ENCODE measurements at regions not wholly inside any gene's neighbourhood (a gene's known extent, or its start where the extent isn't known, plus 50 kb on each side); places are given as distances from the start of the nearest gene placed in this dataset.

- no peak overlapping the region for H3K4me3 ChIP-seq (ENCODE audit: insufficient read depth, low read length, poor library complexity, severe bottlenecking)
- H4K20me1 ChIP-seq (ENCODE audit: low read depth, low read length), result no peaks in the 10 kb centered on the region
- no peak overlapping the region for H3K4me2 ChIP-seq (ENCODE audit: low read depth, low read length, poor library complexity, severe bottlenecking)
- H3K27me3 ChIP-seq (ENCODE audit: low read length), result no peaks in the 10 kb centered on the region
- H3K79me2 ChIP-seq (ENCODE audit: insufficient read depth, low read length), result no peaks in the 10 kb centered on the region
- no peak overlapping the region for H3K9ac ChIP-seq (ENCODE audit: low read length)
- no peaks in the 10 kb centered on the region for H3K36me3 ChIP-seq (ENCODE audit: low read length)
- TF ChIP-seq EZH2phosphoT487 (conservative IDR thresholded peaks at IDR 0.05; ENCODE audit: low read length) (no peak), CTCF (IDR thresholded peaks at IDR 0.05; ENCODE audit: insufficient read depth, low read length, poor library complexity, severe bottlenecking) (no peak)
- H3F3A ChIP-seq (ENCODE audit: insufficient read depth), result no peaks in the 10 kb centered on the region
- H3K9me2 ChIP-seq (replicated peaks; ENCODE audit: insufficient read depth, low read length), result no peaks in the 10 kb centered on the region
- H3K9me3 ChIP-seq (ENCODE audit: insufficient read depth, low read length), result no peaks in the 10 kb centered on the region
- no peak overlapping the region for H3K27ac ChIP-seq (ENCODE audit: low read depth, low read length)
- no peak overlapping the region for H2AFZ ChIP-seq (ENCODE audit: low read depth, low read length, severe bottlenecking)
Observed at GRCh38 chr6:164216839-164217238, 802.3 kb downstream of the QKI start.

GRCh38 chr6:164216368-164216767, 801.9 kb downstream of the QKI start:
- H3K4me3 ChIP-seq (ENCODE audit: insufficient read depth, low read length, poor library complexity, severe bottlenecking), result no peak overlapping the region
- no peaks in the 10 kb centered on the region for H3K36me3 ChIP-seq (ENCODE audit: low read length)
- H3K9me3 ChIP-seq (ENCODE audit: insufficient read depth, low read length), result no peaks in the 10 kb centered on the region
- H3F3A ChIP-seq (ENCODE audit: insufficient read depth), result no peaks in the 10 kb centered on the region
- no peak overlapping the region for H2AFZ ChIP-seq (ENCODE audit: low read depth, low read length, severe bottlenecking)
- no peak overlapping the region for H3K9ac ChIP-seq (ENCODE audit: low read length)
- H3K27me3 ChIP-seq (ENCODE audit: low read length), result no peaks in the 10 kb centered on the region
- H3K4me2 ChIP-seq (ENCODE audit: low read depth, low read length, poor library complexity, severe bottlenecking), result no peak overlapping the region
- no peaks in the 10 kb centered on the region for H3K79me2 ChIP-seq (ENCODE audit: insufficient read depth, low read length)
- TF ChIP-seq CTCF (IDR thresholded peaks at IDR 0.05; ENCODE audit: insufficient read depth, low read length, poor library complexity, severe bottlenecking) (no peak), EZH2phosphoT487 (conservative IDR thresholded peaks at IDR 0.05; ENCODE audit: low read length) (no peak)
- H4K20me1 ChIP-seq (ENCODE audit: low read depth, low read length), result no peaks in the 10 kb centered on the region
- H3K9me2 ChIP-seq (replicated peaks; ENCODE audit: insufficient read depth, low read length), result no peaks in the 10 kb centered on the region
- no peak overlapping the region for H3K27ac ChIP-seq (ENCODE audit: low read depth, low read length)

- no peaks in the 10 kb centered on the region for H3K9me3 ChIP-seq (ENCODE audit: insufficient read depth, low read length)
- H3F3A ChIP-seq (ENCODE audit: insufficient read depth), result no peaks in the 10 kb centered on the region
- H3K27me3 ChIP-seq (ENCODE audit: low read length), result no peaks in the 10 kb centered on the region
- no peak overlapping the region for H3K27ac ChIP-seq (ENCODE audit: low read depth, low read length)
- TF ChIP-seq EZH2phosphoT487 (conservative IDR thresholded peaks at IDR 0.05; ENCODE audit: low read length) (no peak), CTCF (IDR thresholded peaks at IDR 0.05; ENCODE audit: insufficient read depth, low read length, poor library complexity, severe bottlenecking) (no peak)
- no peak overlapping the region for H3K4me3 ChIP-seq (ENCODE audit: insufficient read depth, low read length, poor library complexity, severe bottlenecking)
- no peak overlapping the region for H3K9ac ChIP-seq (ENCODE audit: low read length)
- no peaks in the 10 kb centered on the region for H3K36me3 ChIP-seq (ENCODE audit: low read length)
- H2AFZ ChIP-seq (ENCODE audit: low read depth, low read length, severe bottlenecking), result no peak overlapping the region
- H3K79me2 ChIP-seq (ENCODE audit: insufficient read depth, low read length), result no peaks in the 10 kb centered on the region
- no peak overlapping the region for H3K4me2 ChIP-seq (ENCODE audit: low read depth, low read length, poor library complexity, severe bottlenecking)
- H4K20me1 ChIP-seq (ENCODE audit: low read depth, low read length), result no peaks in the 10 kb centered on the region
- H3K9me2 ChIP-seq (replicated peaks; ENCODE audit: insufficient read depth, low read length), result no peaks in the 10 kb centered on the region
Observed at GRCh38 chr6:164214066-164214465, 799.5 kb downstream of the QKI start.
